ENCODE measurements at regions not wholly inside any gene's neighbourhood (a gene's known extent, or its start where the extent isn't known, plus 50 kb on each side); places are given as distances from the start of the nearest gene placed in this dataset.

- Histone ChIP-seq H3K36me3 (replicated peaks) (no peaks in the 10 kb centered on the region), H3K27me3 (replicated peaks) (no peaks in the 10 kb centered on the region), H3K27ac (no peak overlapping the region), H3K4me3 (ENCODE audit: low read depth, low read length) (no peak overlapping the region)
- TF ChIP-seq CTCF (IDR thresholded peaks at IDR 0.05; ENCODE audit: low read depth, low read length, missing control alignments): no peak
- DNase-seq: no peak
- in situ Hi-C loops (cut with HindIII; ENCODE audit: low pct_ligation_motif_present, low sequenced_read_pairs): no loop called here
Measured at GRCh38 chr9:12231832-12232231, 461.4 kb upstream of the TYRP1 start.

GRCh38 chr9:12232836-12233235 lies 460.3 kb upstream of the TYRP1 start:
- in situ Hi-C loops (cut with HindIII; ENCODE audit: low pct_ligation_motif_present, low sequenced_read_pairs): no loop called here
- DNase-seq: no peak
- H3K4me3 ChIP-seq (ENCODE audit: low read depth, low read length): no peak overlapping the region
- H3K27me3 ChIP-seq (replicated peaks): no peaks in the 10 kb centered on the region
- no peak for TF ChIP-seq CTCF (IDR thresholded peaks at IDR 0.05; ENCODE audit: low read depth, low read length, missing control alignments)
- H3K27ac ChIP-seq: no peak overlapping the region
- H3K36me3 ChIP-seq (replicated peaks): no peaks in the 10 kb centered on the region

GRCh38 chr9:12253941-12254340 lies 439.2 kb upstream of the TYRP1 start:
- Histone ChIP-seq H3K36me3 (replicated peaks) (no peaks in the 10 kb centered on the region), H3K4me3 (ENCODE audit: low read depth, low read length) (no peak overlapping the region), H3K27ac (no peak overlapping the region), H3K27me3 (replicated peaks) (no peaks in the 10 kb centered on the region)
- in situ Hi-C loops (cut with HindIII; ENCODE audit: low pct_ligation_motif_present, low sequenced_read_pairs): no loop called here
- DNase-seq: no peak
- no peak for TF ChIP-seq CTCF (IDR thresholded peaks at IDR 0.05; ENCODE audit: low read depth, low read length, missing control alignments)

- no peaks in the 10 kb centered on the region for H3K36me3 ChIP-seq (replicated peaks)
- no peak for TF ChIP-seq CTCF (IDR thresholded peaks at IDR 0.05; ENCODE audit: low read depth, low read length, missing control alignments)
Measured at GRCh38 chr9:12266758-12267157, 426.4 kb upstream of the TYRP1 start.

GRCh38 chr9:12271421-12271891 lies 421.7 kb upstream of the TYRP1 start:
- DNase-seq: no peak
- H3K27ac ChIP-seq: no peak overlapping the region
- no peaks in the 10 kb centered on the region for H3K36me3 ChIP-seq (replicated peaks)
- H3K4me3 ChIP-seq (ENCODE audit: low read depth, low read length): no peak overlapping the region
- no peaks in the 10 kb centered on the region for H3K27me3 ChIP-seq (replicated peaks)
- no peak for TF ChIP-seq CTCF (IDR thresholded peaks at IDR 0.05; ENCODE audit: low read depth, low read length, missing control alignments)
- in situ Hi-C loops (cut with HindIII; ENCODE audit: low pct_ligation_motif_present, low sequenced_read_pairs): no loop called here

More at GRCh38 chr9:12266758-12267157, 426.4 kb upstream of the TYRP1 start:
- no peaks in the 10 kb centered on the region for H3K27me3 ChIP-seq (replicated peaks)
- in situ Hi-C loops (cut with HindIII; ENCODE audit: low pct_ligation_motif_present, low sequenced_read_pairs): no loop called here
- DNase-seq: no peak
- H3K27ac ChIP-seq: no peak overlapping the region
- H3K4me3 ChIP-seq (ENCODE audit: low read depth, low read length): no peak overlapping the region

GRCh38 chr9:12272471-12273120 lies 420.6 kb upstream of the TYRP1 start:
- no peaks in the 10 kb centered on the region for H3K36me3 ChIP-seq (replicated peaks)
- in situ Hi-C loops (cut with HindIII; ENCODE audit: low pct_ligation_motif_present, low sequenced_read_pairs): no loop called here
- no peaks in the 10 kb centered on the region for H3K27me3 ChIP-seq (replicated peaks)
- no peak overlapping the region for H3K4me3 ChIP-seq (ENCODE audit: low read depth, low read length)
- no peak for TF ChIP-seq CTCF (IDR thresholded peaks at IDR 0.05; ENCODE audit: low read depth, low read length, missing control alignments)
- no peak overlapping the region for H3K27ac ChIP-seq
- DNase-seq: no peak
